Right hindlimb (tissue), 1 donor: ENCODE measurements at regions not wholly inside any gene's neighbourhood (a gene's known extent, or its start where the extent isn't known, plus 50 kb on each side); places are given as distances from the start of the nearest gene placed in this dataset.
"Not testable (repeated sequence)": the region's sequence is repeated elsewhere in the genome, so short reads cannot be mapped to it uniquely, and the experiment has no call there.

Source experiments
- DNase-seq: peaks from one replicate; pipeline ENCODE4 v3.0.0-alpha.2; 2018

DNA sequence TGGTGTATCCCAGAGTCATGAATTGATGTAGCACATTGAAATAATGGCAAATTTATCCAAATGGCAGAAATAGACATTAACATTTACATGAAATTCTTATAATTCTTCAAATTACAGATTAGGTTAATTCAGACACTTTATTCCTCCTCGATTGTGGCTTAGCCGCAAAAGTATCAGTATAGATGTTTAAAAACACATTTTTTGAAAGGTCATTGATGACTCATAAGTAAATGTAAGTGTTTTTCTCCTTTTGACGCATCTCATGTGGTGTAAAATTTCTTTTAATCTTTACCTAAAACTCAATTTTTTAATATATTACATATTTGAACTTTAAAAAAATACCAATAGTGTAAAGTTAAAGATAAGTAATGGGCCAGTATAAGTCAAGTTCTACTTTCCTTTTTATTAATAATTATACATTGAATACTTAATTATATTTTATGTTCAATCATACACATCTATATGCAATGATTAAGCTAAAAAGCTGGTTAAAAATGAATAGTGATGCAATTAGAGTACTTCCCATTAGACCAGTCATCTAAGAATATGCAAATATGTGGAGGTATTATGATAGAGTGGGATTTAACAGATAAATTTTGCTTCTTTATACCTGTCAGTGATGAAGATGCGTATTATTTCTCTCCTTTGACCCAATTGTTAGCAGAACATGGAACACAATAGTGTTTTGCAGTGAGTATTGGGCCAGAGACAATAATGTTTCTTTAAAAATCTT, 678.1 kb upstream of the DPPA4 start:
- no peak for DNase-seq

DNA sequence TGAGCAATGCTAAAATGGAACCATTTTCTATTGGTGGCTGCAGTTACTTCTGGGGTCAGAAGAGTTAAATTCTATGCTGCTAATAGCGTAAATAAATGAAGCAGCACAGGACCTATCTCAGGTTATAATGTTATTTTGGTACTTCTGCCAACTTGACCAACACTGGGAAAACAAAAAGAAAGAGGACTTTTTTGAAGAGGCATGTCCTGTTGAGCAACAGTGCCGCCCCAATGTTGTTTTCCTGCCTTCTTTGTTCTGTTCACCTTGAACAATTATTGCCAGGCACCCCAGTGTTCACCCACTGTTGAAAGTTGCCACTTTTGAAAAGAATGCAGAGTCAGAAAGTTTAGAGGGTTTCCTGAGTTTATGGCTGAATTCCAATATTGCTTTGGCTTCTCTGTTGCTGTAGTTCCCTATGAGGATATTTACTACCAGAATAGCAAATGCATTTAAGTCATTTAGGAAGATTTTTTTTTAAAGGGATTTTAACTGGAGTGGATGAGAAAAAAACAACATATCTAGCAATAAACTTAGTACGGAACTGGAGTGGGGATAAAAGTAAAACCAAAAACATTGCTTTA, 679.0 kb upstream of the DPPA4 start:
- DNase-seq, result no peak

DNA sequence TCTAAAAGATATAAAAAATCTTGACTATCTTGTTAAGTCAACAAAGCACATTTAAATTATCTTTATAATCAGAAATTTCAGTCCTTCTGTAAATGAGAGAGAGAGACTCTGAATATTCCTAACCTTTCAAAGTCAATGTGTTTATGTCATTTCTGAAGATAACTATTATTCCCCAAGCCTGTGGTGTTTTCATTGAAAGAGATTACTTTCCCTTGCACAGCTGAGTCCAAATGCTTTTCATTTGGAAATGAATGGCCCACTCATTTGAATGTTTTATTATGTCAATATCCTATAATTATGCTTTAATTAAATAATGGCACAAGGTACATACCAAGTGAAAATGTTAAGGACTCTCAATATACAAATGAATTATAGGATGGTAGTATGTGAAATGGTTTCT, 680.0 kb upstream of the DPPA4 start:
- no peak for DNase-seq

DNA sequence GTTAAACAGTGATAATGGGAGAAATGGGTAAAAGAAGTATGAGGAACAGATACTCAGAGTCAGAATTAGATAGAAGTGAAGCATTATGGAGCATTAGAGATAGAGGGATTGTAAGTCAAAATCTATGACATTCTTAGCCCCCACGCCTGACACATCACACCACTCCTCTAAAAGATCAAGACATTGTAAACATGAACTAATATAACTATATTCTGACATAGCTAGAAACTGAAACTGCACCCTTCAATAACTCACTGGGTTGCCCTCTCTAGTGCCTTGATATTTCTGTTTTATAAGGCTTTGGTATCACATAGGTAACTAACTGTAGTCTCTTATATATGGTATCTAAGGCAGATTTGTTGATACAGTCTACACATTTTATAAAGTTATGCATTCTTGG, 684.3 kb upstream of the DPPA4 start:
- DNase-seq, result no peak

DNA sequence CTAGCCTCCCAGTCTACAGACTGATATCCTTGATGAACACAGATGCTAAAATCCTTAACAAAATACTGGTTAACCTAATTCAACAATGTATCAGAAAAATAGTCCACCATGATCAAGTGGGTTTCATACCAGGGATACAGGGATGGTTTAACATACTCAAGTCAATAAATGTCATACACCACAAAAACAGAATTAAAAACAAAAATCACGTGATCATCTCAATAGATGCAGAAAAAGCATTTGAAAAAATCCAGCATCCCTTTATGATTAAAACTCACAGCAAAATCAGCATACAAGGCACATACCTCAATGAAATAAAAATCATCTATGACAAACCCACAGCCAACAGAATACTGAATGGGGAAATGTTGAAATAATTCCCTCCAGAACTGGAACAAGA, 685.7 kb upstream of the DPPA4 start:
- DNase-seq, result not testable (repeated sequence)

DNA sequence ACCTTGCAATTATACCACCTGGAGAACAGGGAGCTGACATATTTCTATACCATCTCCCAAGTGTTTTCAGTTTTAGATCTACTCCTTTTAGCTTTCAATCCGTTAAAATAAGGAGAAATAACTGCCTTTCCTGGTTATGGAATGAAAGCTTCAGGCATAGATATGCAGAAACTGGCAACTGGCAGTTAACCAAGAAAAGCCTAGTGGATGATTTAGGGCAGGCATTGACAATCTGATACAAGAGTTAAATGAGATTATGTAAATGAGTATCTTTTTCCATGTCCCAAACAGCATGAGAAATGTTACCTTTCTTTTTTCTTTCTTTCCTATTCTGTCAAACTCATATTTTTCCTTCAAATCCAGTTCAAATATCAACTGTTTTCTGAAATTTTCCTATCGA, 689.1 kb upstream of the DPPA4 start:
- no peak for DNase-seq

DNA sequence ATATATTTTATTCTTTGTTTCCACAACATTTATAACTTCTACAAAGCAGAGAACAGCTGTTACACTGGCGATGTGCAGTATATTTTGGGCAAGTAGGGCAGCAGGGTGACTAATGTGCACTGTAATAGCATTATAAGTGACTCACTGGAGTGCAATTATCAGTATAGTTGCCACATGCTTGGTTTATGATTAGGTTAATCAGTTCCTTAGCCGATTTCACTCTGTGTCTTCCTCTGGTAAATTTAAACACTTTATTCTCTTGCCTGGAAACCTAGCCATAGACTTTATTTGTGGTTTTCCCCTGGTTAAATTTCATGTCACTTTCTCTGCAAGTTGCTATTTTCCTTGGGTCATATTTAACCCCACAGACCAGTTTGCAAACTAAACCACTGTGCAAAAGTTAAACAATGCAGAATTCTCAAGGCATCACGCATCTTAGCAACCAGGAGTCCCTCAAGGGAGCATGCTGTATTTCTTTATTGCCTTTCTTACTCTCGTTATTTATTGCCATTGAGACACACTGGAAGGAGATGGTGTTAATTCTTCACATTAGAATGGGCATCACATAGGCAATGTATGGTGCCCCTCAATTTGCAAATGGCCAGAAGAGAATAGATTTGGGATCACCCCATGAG, 690.2 kb upstream of the DPPA4 start:
- no peak for DNase-seq

DNA sequence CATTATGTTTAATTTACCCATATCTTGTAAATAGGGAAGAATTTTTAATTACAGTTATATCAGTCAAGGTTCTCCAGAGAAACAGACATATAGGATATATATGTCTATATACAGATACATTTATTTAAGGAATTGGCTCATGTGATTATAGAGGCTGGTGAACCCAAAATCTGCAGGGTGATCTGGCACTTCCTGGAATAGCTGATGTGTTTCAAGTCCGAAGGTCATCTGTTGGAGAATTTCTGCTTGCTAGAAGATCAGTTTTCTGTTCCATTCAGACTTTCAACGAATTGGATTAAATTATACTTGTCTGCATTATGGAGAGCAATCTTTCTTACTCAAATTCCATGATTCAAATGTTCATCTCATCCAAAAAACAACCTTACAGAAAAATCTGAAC, 694.6 kb upstream of the DPPA4 start:
- DNase-seq, result no peak

DNA sequence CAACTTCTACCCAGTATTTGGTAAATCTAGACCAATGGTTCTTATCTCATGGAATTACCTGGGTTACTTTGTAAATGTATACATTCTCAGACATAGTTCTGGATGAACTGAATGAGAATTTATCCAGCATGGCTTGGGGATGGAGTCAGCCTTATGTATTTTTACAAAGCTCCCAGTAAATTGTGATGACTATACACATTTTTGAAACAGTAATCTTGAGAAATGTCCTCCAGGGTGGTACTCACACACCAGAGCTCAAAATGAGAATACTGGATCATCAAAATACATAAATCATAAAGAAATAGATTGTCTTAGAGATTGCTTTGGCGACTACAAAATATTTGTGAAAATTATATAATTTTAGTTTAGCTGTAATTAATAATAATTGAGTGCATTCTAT, 722.1 kb upstream of the DPPA4 start:
- no peak for DNase-seq

DNA sequence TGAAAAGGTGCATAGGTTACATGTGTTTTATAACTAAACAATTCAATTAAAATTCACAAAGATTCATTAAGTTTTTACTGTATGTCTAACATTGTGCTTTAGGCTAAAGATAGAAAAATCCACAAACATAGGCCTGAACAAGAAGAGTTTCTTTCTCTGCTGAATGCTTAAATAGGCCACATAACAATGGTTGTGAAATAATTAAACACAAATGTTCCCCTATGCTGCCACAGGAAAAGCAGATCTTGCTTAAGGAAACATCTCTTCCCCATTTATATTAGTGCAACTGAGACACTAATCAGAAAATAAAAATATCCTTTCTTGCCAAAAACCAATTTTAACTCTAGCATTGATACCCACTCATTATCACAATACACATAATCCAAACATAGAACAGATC, 725.4 kb upstream of the DPPA4 start:
- DNase-seq, result no peak

DNA sequence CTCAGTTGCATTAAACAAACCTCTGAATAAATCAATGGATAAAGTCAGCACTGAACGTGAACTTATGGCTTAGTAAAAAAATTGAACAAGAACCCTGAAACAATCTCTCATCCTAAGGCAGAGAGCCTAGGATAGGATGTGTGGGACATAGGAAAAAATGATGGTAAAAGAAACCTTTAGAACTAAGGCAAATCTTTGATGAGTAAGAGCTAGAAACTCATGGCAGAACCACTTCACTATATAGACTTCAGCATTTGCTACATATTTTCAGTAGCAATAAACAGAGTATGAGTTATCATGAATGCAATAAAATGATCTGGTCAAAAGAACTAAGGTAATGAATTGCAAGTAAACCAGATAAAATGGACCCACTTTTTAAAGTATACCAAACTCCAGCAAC, 725.8 kb upstream of the DPPA4 start:
- DNase-seq, result no peak

DNA sequence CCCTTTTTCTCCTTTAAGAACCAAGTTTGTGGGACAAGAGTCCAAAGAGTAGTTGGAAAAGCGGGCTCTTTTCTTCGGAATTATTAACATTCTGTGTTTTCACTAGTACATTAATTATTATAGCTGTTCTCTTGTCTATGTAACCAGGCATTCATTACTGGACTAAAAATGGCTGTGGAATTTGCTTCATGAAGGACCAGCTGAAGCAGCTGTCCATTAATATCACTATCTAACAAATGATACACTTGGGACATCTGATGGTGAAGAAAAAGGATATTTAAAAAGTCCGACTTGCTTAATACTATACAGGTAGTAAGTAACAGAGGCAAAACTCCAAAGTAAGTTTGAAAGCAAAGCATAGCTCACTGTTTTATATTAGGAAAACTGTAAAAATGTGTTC, 728.9 kb upstream of the DPPA4 start:
- DNase-seq, result no peak

DNA sequence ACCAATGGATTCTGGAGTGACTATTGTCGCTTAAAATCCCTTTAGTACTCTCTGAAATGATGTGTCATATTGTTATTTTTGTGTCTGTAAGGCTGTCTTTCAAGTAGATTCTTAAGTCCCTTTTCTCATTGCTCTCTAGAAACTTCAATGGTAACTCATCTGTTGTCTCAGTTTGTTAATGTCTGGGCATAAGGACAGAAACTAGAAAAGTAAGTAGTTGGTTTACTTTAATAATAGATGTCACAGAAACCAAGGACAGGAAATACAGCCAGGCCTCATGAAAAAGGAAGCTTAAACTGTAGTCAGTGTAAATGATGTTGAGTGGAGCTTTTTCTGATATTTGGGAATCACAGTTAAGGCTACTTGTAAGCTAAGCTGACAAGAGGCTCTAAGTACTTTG, 730.2 kb upstream of the DPPA4 start:
- no peak for DNase-seq

DNA sequence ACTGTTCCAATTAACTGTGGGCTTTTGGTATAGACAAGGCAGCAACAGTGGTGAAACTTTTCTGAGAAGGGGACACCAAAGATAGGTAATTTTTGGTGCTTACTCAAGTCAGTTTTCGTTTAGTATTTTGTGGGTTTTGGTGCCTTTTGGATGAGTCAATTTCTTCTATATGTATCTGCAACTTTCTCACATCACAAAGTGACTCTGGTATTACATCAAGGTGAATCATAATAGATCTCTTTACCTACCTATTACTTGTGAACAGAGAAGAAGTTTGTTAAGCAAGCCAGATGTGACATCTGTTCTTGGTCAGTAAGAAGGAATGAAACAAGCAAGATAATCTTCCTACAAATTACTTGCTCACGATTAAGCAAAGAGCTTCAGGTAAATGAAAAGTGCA, 732.4 kb upstream of the DPPA4 start:
- no peak for DNase-seq

DNA sequence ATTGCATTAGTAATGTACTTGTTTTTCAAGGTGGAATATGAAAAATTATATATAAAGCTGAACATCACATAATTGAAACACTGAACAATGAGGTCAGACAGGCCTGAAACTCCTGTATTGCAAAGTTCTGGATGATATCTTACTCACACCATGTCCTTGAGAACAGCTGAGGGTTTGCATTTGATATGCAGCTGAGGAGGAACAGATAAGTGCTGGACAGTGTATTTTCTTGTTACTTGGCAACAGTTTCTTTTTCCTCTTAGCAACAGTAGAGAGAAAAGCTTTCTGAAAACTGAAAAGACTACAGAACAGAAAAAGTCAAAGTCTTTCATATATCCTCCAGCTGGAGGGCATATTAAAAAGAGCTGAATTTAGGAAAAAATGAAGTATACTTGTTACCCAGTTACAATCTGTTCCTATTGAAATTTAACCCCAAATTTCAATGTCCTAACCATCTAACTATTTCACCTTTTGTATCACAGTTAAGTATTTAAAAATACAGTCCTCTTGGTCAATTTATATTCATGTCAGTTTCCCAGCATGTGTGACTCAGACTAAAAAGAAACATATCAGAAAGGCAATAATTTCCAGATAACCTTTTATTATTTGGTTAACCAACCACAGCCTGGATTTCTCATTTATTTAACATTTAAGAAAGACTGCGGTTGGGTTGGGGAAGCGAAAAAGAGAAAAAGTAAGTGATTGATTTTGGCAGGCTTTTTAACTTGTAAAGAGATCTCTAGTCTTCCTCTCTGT, 733.0 kb upstream of the DPPA4 start:
- peak; percentile 17 for DNase-seq

DNA sequence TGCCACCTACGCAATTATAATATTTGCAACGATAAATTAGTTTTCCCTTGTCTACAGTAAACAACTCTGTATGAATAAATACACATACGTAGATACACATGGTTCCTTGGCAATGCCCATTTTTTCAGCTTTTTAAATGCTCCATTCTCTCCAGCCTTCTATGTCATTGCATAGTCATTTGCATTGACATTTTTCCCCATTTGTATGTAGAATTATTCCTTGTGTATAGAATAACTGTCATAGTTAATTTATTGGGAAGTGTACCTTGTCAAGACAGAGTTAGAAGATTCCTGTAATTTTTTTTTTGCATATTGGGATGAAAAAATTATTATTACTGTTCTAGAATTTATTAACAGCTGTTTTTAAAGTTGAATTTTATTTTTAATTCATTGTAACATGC, 736.7 kb upstream of the DPPA4 start:
- DNase-seq, result no peak

DNA sequence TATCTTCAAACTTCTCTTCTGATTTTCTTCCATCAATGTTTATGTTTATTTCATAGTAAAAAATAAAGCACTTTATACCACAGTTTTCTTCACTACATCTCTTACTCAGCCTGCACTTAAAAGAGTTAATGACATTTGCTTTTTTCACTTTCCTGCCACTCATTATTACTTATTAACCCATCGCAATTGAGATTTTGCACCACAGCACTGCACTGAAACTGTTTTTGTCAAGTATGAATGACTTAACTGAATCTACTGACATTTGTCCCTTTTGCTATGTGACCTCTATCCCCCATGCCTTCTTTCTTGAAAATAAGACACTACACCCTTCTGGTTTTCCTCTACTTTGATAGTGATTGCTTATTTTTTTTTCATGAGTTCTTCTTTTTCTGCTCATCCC, 739.7 kb upstream of the DPPA4 start:
- no peak for DNase-seq

DNA sequence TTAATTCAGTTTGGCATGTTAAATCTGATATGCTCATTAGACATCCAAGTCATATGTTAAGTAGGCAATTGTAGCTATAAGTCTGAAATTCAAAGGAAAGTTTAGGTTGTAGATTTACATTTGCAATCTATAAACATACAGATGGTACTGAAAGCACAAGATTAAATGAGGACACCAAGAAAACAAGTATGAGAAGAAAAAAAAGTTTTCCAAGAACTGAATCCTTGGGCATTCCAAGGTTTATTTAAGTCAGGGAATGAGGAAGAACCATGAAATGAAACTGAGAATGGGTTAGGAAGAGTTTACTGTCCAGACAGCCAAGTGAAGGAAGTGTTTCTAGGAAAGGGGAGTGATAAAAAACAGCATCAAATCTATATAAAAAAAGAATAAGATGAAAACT, 756.1 kb upstream of the DPPA4 start:
- DNase-seq, result no peak

DNA sequence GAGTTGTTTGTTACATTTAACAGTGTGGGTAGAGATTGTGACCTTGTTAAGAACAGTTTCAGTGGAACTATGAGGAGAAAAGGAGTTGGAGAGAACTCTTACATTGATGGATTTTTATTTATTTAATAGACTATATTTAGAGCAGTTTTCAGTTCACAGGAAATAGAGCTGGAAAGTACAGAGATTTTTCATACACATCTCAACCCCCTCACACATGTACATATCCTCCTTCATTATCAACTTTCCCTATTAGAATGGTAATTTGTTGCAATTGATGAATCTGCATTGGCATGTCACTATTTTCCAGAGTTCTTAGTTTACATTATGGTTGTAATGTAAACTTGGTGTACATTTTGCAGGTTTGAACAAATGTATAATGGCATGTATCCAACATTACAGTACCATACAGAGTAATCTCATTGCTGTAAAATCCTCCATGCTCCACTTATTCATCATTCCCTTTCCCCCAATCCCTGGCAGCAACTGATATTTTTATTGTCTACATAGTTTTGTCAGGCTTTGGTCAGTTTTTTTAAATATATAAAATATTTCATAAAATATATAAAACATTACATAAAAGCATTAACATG, 756.6 kb upstream of the DPPA4 start:
- DNase-seq, result no peak

DNA sequence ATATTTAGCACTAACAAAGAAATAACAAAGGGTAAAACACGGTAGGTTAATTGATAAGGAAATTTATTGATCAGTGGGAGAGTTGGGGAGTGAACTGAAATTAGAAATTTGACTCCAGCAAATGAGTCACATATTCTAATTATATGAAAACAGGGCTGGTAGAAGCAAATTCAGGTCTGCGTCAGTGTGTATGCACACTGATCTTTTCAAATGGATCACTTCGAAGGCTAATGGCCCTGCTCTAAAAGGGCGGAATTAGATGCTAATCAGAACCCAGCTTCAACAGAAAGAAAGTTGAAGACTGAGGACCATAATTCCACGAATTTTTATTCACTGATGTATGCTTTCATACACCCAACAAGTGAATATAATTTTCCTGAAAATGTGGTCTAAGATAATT, 762.4 kb upstream of the DPPA4 start:
- no peak for DNase-seq

DNA sequence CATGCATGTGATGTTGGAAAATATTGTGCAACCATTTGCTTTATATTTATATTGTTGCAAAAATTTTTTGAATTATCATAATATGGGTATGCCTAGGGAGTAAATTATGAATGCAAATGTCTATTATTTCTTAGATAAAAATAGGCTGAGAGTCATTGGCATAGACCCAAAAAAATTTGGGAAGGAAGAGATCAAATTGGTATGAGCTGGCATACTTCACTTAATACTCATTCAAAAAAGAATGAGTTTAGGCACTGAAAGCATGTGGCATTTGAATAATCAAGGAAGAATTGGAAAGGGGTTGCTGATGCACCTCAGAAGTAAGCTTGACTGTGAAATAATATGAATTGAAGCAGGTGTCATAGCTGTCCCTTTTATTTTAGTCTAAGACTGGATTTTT, 764.0 kb upstream of the DPPA4 start:
- DNase-seq, result no peak

DNA sequence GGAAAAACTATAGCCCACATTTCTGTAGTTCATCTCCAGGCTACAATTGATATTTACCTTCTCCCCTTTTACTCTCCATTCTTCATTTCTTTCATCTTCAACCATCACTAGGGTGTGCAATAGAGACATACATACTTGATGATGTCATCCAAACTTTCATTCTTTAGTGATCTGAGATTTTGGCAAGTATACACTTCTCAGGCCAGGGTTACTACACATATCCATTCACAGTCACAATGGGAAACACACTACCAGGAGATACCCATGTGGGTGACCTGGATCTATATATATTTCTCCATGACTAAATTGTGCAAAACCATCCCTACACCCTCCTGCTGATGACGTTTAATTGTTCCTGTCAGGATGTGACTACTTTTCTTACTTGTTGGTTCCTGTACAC, 769.5 kb upstream of the DPPA4 start:
- no peak for DNase-seq

DNA sequence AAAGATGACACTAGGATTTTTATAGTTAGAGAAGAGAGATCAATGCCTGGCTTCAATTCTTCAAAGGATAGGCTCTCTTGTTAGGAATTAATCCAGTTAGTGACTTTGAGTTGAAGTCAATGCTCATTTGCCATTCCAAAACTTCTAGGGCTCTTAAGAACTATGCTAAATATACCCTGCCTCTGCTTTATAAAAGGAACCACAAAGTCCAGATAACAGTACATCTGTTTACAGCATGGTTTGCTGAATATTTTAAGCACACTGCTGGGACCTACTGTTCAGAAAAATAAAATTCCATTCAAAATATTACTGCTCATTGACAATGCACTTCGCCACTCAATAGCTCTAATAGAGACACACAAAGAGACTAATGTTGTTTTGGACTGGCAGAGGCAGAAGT, 786.6 kb upstream of the DPPA4 start:
- DNase-seq, result no peak

DNA sequence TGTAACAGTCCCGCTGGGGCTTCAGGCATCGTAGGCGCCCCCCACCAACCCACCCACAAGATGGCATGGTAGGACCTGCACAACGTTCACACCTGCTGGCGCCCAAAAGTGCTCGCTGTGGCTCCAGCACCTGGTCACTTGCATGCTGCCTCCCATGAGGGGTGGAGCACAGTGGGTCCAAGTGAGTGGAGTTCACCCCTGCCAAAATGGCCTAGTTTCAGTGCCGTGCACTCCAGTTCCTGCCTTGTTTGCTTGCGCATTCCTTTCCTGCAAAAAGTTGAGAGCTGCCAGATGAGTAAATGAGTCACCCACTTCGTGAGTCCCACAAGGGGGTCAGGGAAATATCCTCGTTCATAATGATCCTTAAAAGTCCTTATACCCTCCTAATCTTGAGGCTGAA, 788.7 kb upstream of the DPPA4 start:
- no peak for DNase-seq
